Karpas-422 (cell line): ENCODE measurements at regions not wholly inside any gene's neighbourhood (a gene's known extent, or its start where the extent isn't known, plus 50 kb on each side); places are given as distances from the start of the nearest gene placed in this dataset.

Experiments used
- DNase-seq: peaks from one replicate; pipeline ENCODE4 v3.0.0-alpha.2; 2015
- H2AFZ ChIP-seq: fragments of 200-600 bp; sonication (generic); 2 replicates; pipeline ENCODE4 v1.6.1; 2014; ENCODE audit warnings: antibody characterized with exemption, low read length, mixed read lengths
- H3K27ac ChIP-seq: fragments of 200-600 bp; sonication (generic); 2 replicates; pipeline ENCODE4 v1.5.1; 2014; ENCODE audit warnings: mild to moderate bottlenecking, low read length, moderate library complexity
- H3K27me3 ChIP-seq: fragments of 200-600 bp; sonication (generic); 2 replicates; pipeline ENCODE4 v1.6.1; 2014; ENCODE audit warnings: low read length, mixed read lengths
- H3K36me3 ChIP-seq: fragments of 200-600 bp; sonication (generic); 2 replicates; pipeline ENCODE4 v1.6.1; 2014; ENCODE audit warnings: low read length, mixed read lengths; ENCODE audit not compliant: insufficient read depth
- H3K4me1 ChIP-seq: fragments of 200-600 bp; sonication (generic); 2 replicates; pipeline ENCODE4 v1.6.1; 2014; ENCODE audit warnings: mild to moderate bottlenecking, low read length, mixed read lengths
- H3K4me2 ChIP-seq: fragments of 200-600 bp; sonication (generic); 2 replicates; pipeline ENCODE4 v1.6.1; 2014; ENCODE audit warnings: low read length, low read depth, mild to moderate bottlenecking; ENCODE audit not compliant: poor library complexity, severe bottlenecking
- H3K4me3 ChIP-seq: fragments of 200-600 bp; sonication (generic); 2 replicates; pipeline ENCODE4 v1.5.1; 2014; ENCODE audit warnings: mild to moderate bottlenecking, antibody characterized with exemption, low read length, mixed read lengths
- H3K79me2 ChIP-seq: fragments of 200-600 bp; sonication (generic); 2 replicates; pipeline ENCODE4 v1.6.1; 2014; ENCODE audit warnings: mild to moderate bottlenecking, low read length, mixed read lengths
- H3K9ac ChIP-seq: fragments of 200-600 bp; sonication (generic); 2 replicates; pipeline ENCODE4 v1.6.0; 2014; ENCODE audit warnings: low read length
- H3K9me2 ChIP-seq: fragments of 200-600 bp; sonication (generic), shearing (Covaris generic); replicated peaks from 2 replicates; pipeline ENCODE4 v1.6.0; 2014; ENCODE audit warnings: mild to moderate bottlenecking, low read length, moderate library complexity; ENCODE audit not compliant: insufficient read depth
- H3K9me3 ChIP-seq: fragments of 300-700, 200-600 bp; sonication (generic); 2 replicates; pipeline ENCODE4 v1.6.1; 2014; ENCODE audit warnings: low read length, mixed read lengths
- H4K20me1 ChIP-seq: fragments of 200-600 bp; sonication (generic); 2 replicates; pipeline ENCODE4 v1.6.1; 2014; ENCODE audit warnings: mild to moderate bottlenecking, antibody characterized with exemption, low read length, low read depth; ENCODE audit not compliant: insufficient read depth

GRCh38 chr3:20405231-20405630, 219.2 kb upstream of the SGO1 start:
- Histone ChIP-seq H2AFZ (no peak overlapping the region), H4K20me1 (no peaks in the 10 kb centered on the region), H3K9me3 (no peaks in the 10 kb centered on the region), H3K36me3 (no peaks in the 10 kb centered on the region), H3K9ac (no peak overlapping the region), H3K4me3 (no peak overlapping the region), H3K27me3 (no peaks in the 10 kb centered on the region), H3K4me2 (no peak overlapping the region), H3K4me1 (no peaks in the 10 kb centered on the region), H3K79me2 (no peaks in the 10 kb centered on the region), H3K27ac (no peak overlapping the region), H3K9me2 (no peaks in the 10 kb centered on the region)
- DNase-seq, result peak; percentile 11

- Histone ChIP-seq H3K9me2 (no peaks in the 10 kb centered on the region), H2AFZ (no peak overlapping the region), H3K9me3 (no peaks in the 10 kb centered on the region), H3K79me2 (no peaks in the 10 kb centered on the region), H3K27me3 (no peaks in the 10 kb centered on the region), H3K9ac (no peak overlapping the region), H3K27ac (no peak overlapping the region), H3K4me3 (no peak overlapping the region), H3K36me3 (no peaks in the 10 kb centered on the region), H3K4me1 (no peaks in the 10 kb centered on the region), H4K20me1 (no peaks in the 10 kb centered on the region), H3K4me2 (no peak overlapping the region)
- DNase-seq, result peak; percentile 10
Measured at GRCh38 chr3:20404741-20405100, 218.7 kb upstream of the SGO1 start.

GRCh38 chr3:20403986-20404740, 218.2 kb upstream of the SGO1 start:
- Histone ChIP-seq H3K79me2 (no peaks in the 10 kb centered on the region), H3K4me1 (no peaks in the 10 kb centered on the region), H3K27me3 (no peaks in the 10 kb centered on the region), H3K9me2 (no peaks in the 10 kb centered on the region), H3K4me3 (no peak overlapping the region), H3K9me3 (no peaks in the 10 kb centered on the region), H2AFZ (no peak overlapping the region), H3K36me3 (no peaks in the 10 kb centered on the region), H4K20me1 (no peaks in the 10 kb centered on the region), H3K4me2 (no peak overlapping the region), H3K27ac (no peak overlapping the region), H3K9ac (no peak overlapping the region)
- peak; percentile 12 for DNase-seq

DNA sequence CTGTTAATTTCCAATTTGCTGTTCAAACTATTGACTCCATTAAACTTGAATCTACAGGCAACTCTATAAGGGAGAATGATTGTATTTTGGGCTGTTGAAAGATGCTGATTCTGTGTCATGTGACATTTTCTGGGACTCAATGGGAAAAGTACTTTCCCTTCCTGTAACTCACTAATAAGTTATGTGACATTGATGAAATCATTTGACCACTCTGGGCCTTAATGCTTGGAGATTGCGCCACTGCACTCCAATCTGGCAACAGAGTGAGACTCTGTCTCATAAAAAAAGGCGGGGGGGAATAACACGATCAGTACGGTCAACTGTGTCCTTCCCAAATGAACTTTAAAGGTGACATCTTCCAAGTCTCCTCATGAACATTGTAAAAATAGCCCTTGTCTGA, 215.2 kb upstream of the SGO1 start:
- Histone ChIP-seq H2AFZ (no peak overlapping the region), H3K4me1 (no peaks in the 10 kb centered on the region), H3K9me2 (no peaks in the 10 kb centered on the region), H3K9me3 (no peaks in the 10 kb centered on the region), H4K20me1 (no peaks in the 10 kb centered on the region), H3K27me3 (no peaks in the 10 kb centered on the region), H3K4me3 (no peak overlapping the region), H3K9ac (no peak overlapping the region), H3K79me2 (no peaks in the 10 kb centered on the region), H3K27ac (no peak overlapping the region), H3K4me2 (no peak overlapping the region), H3K36me3 (no peaks in the 10 kb centered on the region)
- no peak for DNase-seq

- no peak for DNase-seq
- H2AFZ ChIP-seq, result no peak overlapping the region
- H3K36me3 ChIP-seq, result no peaks in the 10 kb centered on the region
- no peaks in the 10 kb centered on the region for H4K20me1 ChIP-seq
- H3K9me3 ChIP-seq, result no peaks in the 10 kb centered on the region
- H3K27me3 ChIP-seq, result no peaks in the 10 kb centered on the region
- H3K4me3 ChIP-seq, result no peak overlapping the region
- H3K27ac ChIP-seq, result no peak overlapping the region
- no peak overlapping the region for H3K9ac ChIP-seq
- no peaks in the 10 kb centered on the region for H3K79me2 ChIP-seq
- H3K4me2 ChIP-seq, result no peak overlapping the region
- H3K4me1 ChIP-seq, result no peaks in the 10 kb centered on the region
- no peaks in the 10 kb centered on the region for H3K9me2 ChIP-seq
Measured at GRCh38 chr3:20400686-20401085, 214.7 kb upstream of the SGO1 start.

DNA sequence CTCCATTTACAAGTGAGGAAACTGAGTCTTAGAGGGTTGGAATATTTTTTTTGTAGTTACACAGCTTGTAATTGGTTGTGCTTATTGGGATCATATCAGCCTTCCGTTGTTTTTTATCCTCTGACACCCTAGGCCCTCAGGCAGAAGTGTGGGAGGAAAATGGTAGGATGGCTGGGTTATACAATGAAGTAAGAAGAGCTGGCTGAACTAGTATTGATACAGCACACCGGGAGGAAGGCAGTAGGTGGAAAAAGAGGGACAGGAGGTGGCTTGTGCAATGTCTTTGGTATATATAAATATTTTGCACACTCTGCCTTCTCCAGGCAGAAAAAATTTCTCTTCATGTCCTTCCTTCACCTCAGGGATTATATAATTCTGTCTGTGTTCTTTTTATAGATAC, 214.3 kb upstream of the SGO1 start:
- no peak overlapping the region for H3K4me2 ChIP-seq

DNA sequence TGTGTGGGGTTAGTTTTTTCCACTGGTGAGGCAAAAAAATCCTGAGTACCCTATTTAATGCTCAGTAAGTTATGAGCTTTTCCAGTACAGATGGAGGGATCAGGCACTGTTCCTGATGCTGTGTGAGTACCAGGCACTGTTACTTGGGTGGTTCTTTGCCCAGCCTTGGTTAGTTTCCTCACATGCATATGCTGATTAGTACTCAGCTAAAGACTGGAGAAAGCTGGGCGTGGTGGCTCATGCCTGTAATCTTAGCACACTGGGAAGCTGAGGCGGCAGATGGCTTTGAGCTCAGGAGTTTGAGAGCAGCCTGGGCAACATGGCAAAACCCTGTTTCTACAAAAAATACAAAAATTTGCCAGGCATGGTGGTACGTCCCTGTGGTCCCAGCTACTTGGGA, 210.3 kb upstream of the SGO1 start:
- Histone ChIP-seq H3K36me3 (no peaks in the 10 kb centered on the region), H3K27me3 (no peaks in the 10 kb centered on the region), H3K9me2 (no peaks in the 10 kb centered on the region), H3K4me3 (no peak overlapping the region), H3K9me3 (no peaks in the 10 kb centered on the region), H3K9ac (no peak overlapping the region), H2AFZ (no peak overlapping the region), H4K20me1 (no peaks in the 10 kb centered on the region), H3K4me1 (no peaks in the 10 kb centered on the region), H3K79me2 (no peaks in the 10 kb centered on the region), H3K27ac (no peak overlapping the region), H3K4me2 (no peak overlapping the region)
- DNase-seq, result no peak

More for the DNA sequence above, 214.3 kb upstream of the SGO1 start:
- Histone ChIP-seq H3K9me2 (no peaks in the 10 kb centered on the region), H3K27me3 (no peaks in the 10 kb centered on the region), H3K4me1 (no peaks in the 10 kb centered on the region), H2AFZ (no peak overlapping the region), H3K9me3 (no peaks in the 10 kb centered on the region), H3K4me3 (no peak overlapping the region), H3K27ac (no peak overlapping the region), H3K79me2 (no peaks in the 10 kb centered on the region), H4K20me1 (no peaks in the 10 kb centered on the region), H3K9ac (no peak overlapping the region), H3K36me3 (no peaks in the 10 kb centered on the region)
- no peak for DNase-seq

DNA sequence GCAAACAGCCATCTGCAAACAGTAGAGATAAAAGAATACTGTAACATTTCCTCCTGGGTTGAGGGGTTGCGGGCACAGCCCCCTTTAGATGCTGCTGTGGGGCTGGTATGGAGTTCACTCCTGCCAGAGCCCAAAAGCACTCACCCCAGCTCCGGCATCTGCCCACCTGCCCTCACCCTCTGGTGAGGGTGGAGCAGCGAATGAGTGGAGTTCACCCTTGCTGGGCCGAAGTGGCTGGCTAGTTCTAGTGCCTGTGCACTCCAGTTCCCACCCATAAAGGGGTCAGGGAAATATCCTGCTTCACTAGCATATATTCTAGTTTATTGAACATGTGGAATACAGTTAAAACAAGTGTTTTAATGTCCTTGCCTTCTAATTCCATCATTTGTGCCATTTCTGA, 209.7 kb upstream of the SGO1 start:
- no peak overlapping the region for H3K27ac ChIP-seq

More for the DNA sequence above, 209.7 kb upstream of the SGO1 start:
- H3K36me3 ChIP-seq, result no peaks in the 10 kb centered on the region
- no peaks in the 10 kb centered on the region for H3K79me2 ChIP-seq
- no peak overlapping the region for H3K4me2 ChIP-seq
- no peak overlapping the region for H3K4me3 ChIP-seq
- no peaks in the 10 kb centered on the region for H3K4me1 ChIP-seq
- no peak overlapping the region for H3K9ac ChIP-seq
- no peaks in the 10 kb centered on the region for H3K27me3 ChIP-seq
- DNase-seq, result no peak
- H3K9me2 ChIP-seq, result no peaks in the 10 kb centered on the region
- no peaks in the 10 kb centered on the region for H3K9me3 ChIP-seq
- no peaks in the 10 kb centered on the region for H4K20me1 ChIP-seq
- H2AFZ ChIP-seq, result no peak overlapping the region
